ENCODE measurements at regions not wholly inside any gene's neighbourhood (a gene's known extent, or its start where the extent isn't known, plus 50 kb on each side); places are given as distances from the start of the nearest gene placed in this dataset.
"Not testable (repeated sequence)": the region's sequence is repeated elsewhere in the genome, so short reads cannot be mapped to it uniquely, and the experiment has no call there.

GRCh38 chr2:129797489-129798300 lies 181.8 kb upstream of the RAB6C start:
- no peak for DNase-seq

GRCh38 chr2:129798301-129798581 lies 181.2 kb upstream of the RAB6C start:
- DNase-seq, result no peak

- DNase-seq, result no peak
These were observed 180.8 kb upstream of the RAB6C start for GRCh38 chr2:129798626-129799025.

- DNase-seq, result no peak
These were observed 180.2 kb upstream of the RAB6C start for GRCh38 chr2:129799036-129799958.

GRCh38 chr2:129800285-129800684 lies 179.2 kb upstream of the RAB6C start:
- no peak for DNase-seq

GRCh38 chr2:129800686-129801085 lies 178.8 kb upstream of the RAB6C start:
- DNase-seq, result no peak

- DNase-seq, result no peak
These were observed 177.9 kb upstream of the RAB6C start for GRCh38 chr2:129801575-129801974.

- no peak for DNase-seq
These were observed 177.2 kb upstream of the RAB6C start for GRCh38 chr2:129802290-129802689.

- DNase-seq, result no peak
These were observed 176.4 kb upstream of the RAB6C start for GRCh38 chr2:129803032-129803431.

GRCh38 chr2:129803871-129804270 lies 175.6 kb upstream of the RAB6C start:
- no peak for DNase-seq

- DNase-seq, result no peak
These were observed 173.6 kb upstream of the RAB6C start for GRCh38 chr2:129805899-129806298.

- no peak for DNase-seq
These were observed 173.1 kb upstream of the RAB6C start for GRCh38 chr2:129806317-129806716.

GRCh38 chr2:129806990-129807389 lies 172.5 kb upstream of the RAB6C start:
- no peak for DNase-seq

- not testable (repeated sequence) for DNase-seq
These were observed 171.7 kb upstream of the RAB6C start for GRCh38 chr2:129807642-129808338.

- DNase-seq, result no peak
These were observed 168.9 kb upstream of the RAB6C start for GRCh38 chr2:129810521-129810920.

GRCh38 chr2:129812071-129812470 lies 167.4 kb upstream of the RAB6C start:
- peak; percentile 92 for DNase-seq

GRCh38 chr2:129812654-129813053 lies 166.8 kb upstream of the RAB6C start:
- no peak for DNase-seq

GRCh38 chr2:129813404-129813803 lies 166.1 kb upstream of the RAB6C start:
- peak; percentile 42 for DNase-seq

- DNase-seq, result no peak
These were observed 162.5 kb upstream of the RAB6C start for GRCh38 chr2:129816813-129817574.

GRCh38 chr2:129819855-129820254 lies 159.6 kb upstream of the RAB6C start:
- DNase-seq, result no peak

GRCh38 chr2:129820908-129821307 lies 158.6 kb upstream of the RAB6C start:
- no peak for DNase-seq

GRCh38 chr2:129821445-129821844 lies 158.0 kb upstream of the RAB6C start:
- DNase-seq, result no peak

- no peak for DNase-seq
These were observed 156.4 kb upstream of the RAB6C start for GRCh38 chr2:129823044-129823443.
